CD4-positive, alpha-beta memory T cell (primary cell): ENCODE measurements at regions not wholly inside any gene's neighbourhood (a gene's known extent, or its start where the extent isn't known, plus 50 kb on each side); places are given as distances from the start of the nearest gene placed in this dataset.

Experiments
- CTCF ChIA-PET: fragments of 350-600 bp; sonication (Branson Sonifier 250); formaldehyde crosslinking; loops from one replicate; lab custom pipeline; 2021; ENCODE audit warnings: inconsistent platforms; ENCODE audit not compliant: partially characterized antibody; lab: Charles Lee
- POLR2A ChIA-PET: fragments of 350-600 bp; sonication (Branson Sonifier 250); formaldehyde crosslinking; loops from one replicate; lab custom pipeline; 2021; ENCODE audit not compliant: partially characterized antibody; lab: Charles Lee
- DNase-seq, 5 donors: peaks; one replicate each; pipeline versions ENCODE4 v3.0.0 to v3.0.0-alpha.2; 2020 to 2022; ENCODE audit warnings: mixed read lengths in 1 of 5
- H3K27ac ChIP-seq: one replicate; pipeline ENCODE4 v1.7.0; 2013; ENCODE audit warnings: low read depth, low read length
- H3K27me3 ChIP-seq: 2 replicates; pipeline ENCODE4 v1.7.0; 2013; ENCODE audit warnings: mild to moderate bottlenecking, low read length, moderate library complexity; ENCODE audit not compliant: insufficient read depth
- H3K36me3 ChIP-seq: 2 replicates; pipeline ENCODE4 v1.7.0; 2013; ENCODE audit warnings: mild to moderate bottlenecking, low read length, moderate library complexity; ENCODE audit not compliant: insufficient read depth
- H3K4me1 ChIP-seq: 2 replicates; pipeline ENCODE4 v1.7.0; 2013; ENCODE audit warnings: mild to moderate bottlenecking, low read length, moderate library complexity; ENCODE audit not compliant: insufficient read depth
- H3K4me3 ChIP-seq, 2 donors: one replicate each; pipeline ENCODE4 v1.7.0; 2013; ENCODE audit warnings: low read length in 2 of 2, mild to moderate bottlenecking in 1 of 2
- H3K9me3 ChIP-seq, 2 donors: one replicate each; pipeline ENCODE4 v1.7.0; 2013; ENCODE audit warnings: low read length in 2 of 2, control low read depth in 1 of 2; ENCODE audit not compliant: control insufficient read depth in 1 of 2
- H3K27ac Mint-ChIP-seq, 7 donors: one replicate each; pipeline ENCODE4 v1.8.0; 2020 to 2021; ENCODE audit warnings: mixed read lengths in 7 of 7, mild to moderate bottlenecking in 6 of 7, inconsistent platforms in 3 of 7, moderate library complexity in 3 of 7
- H3K27me3 Mint-ChIP-seq, 2 donors: one replicate each; pipeline ENCODE4 v1.8.0; 2020 to 2021; ENCODE audit warnings: mixed read lengths in 2 of 2
- H3K36me3 Mint-ChIP-seq, 2 donors: one replicate each; pipeline ENCODE4 v1.8.0; 2020 to 2021; ENCODE audit warnings: mixed read lengths in 2 of 2, inconsistent platforms in 1 of 2, mild to moderate bottlenecking in 1 of 2
- H3K4me1 Mint-ChIP-seq, 4 donors: one replicate each; pipeline ENCODE4 v1.8.0; 2020 to 2021; ENCODE audit warnings: mixed read lengths in 4 of 4, mild to moderate bottlenecking in 1 of 4
- H3K4me3 Mint-ChIP-seq, 8 donors: one replicate each; pipeline ENCODE4 v1.8.0; 2020 to 2021; ENCODE audit warnings: mixed read lengths in 8 of 8, mild to moderate bottlenecking in 7 of 8, moderate library complexity in 6 of 8, inconsistent platforms in 3 of 8
- H3K9me3 Mint-ChIP-seq, 8 donors: one replicate each; pipeline ENCODE4 v1.8.0; 2020 to 2021; ENCODE audit warnings: mixed read lengths in 8 of 8, mild to moderate bottlenecking in 5 of 8, inconsistent platforms in 3 of 8, moderate library complexity in 1 of 8
- intact Hi-C: fragments of 100-400 bp; cut with micrococcal nuclease; formaldehyde crosslinking; loops from one replicate; pipeline ENCODE4 v1.15.1; 2023

GRCh38 chr18:61019338-61020301 lies 313.6 kb upstream of the CDH20 start:
- intact Hi-C loops = no loop called here
- H3K27me3 ChIP-seq = no peaks in the 10 kb centered on the region
- CTCF ChIA-PET = no interaction called here

DNA sequence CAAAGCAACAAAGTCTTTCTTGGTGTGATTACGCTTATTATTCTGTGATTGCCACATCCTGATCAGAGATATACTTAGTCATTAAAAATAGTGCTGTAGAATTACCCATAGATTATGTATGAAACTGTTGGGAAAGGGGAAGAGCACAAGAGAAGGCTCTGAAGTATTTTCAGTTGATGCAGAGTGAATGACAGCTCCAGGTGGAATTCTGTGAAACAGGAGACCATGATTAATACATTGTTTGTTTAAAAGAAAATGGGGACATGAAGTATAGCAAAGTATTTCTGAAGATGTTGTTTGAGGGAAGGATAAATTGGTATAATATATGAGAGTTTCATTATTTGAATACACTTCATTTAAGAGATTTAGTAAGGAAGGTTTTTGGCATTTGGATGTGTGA lies 307.6 kb upstream of the CDH20 start:
- intact Hi-C loops = no loop called here
- no peak overlapping the region for H3K4me3 ChIP-seq
- no peak overlapping the region for H3K27ac ChIP-seq
- H3K4me3 Mint-ChIP-seq = no peak overlapping the region
- no peaks in the 10 kb centered on the region for H3K27me3 ChIP-seq
- H3K4me1 ChIP-seq = no peaks in the 10 kb centered on the region
- no peaks in the 10 kb centered on the region for H3K36me3 ChIP-seq
- peaks cover 0 to 3% of the 10 kb centered on the region in 2 donors for H3K9me3 ChIP-seq
- peaks cover 5 to 22% (median 9%) of the 10 kb centered on the region in 8 donors for H3K9me3 Mint-ChIP-seq
- no peak for DNase-seq
- no peaks in the 10 kb centered on the region for H3K4me1 Mint-ChIP-seq
- H3K27me3 Mint-ChIP-seq = no peaks in the 10 kb centered on the region
- POLR2A ChIA-PET = no interaction called here
- H3K36me3 Mint-ChIP-seq = no peaks in the 10 kb centered on the region
- CTCF ChIA-PET = no interaction called here
- no peak overlapping the region for H3K27ac Mint-ChIP-seq

More at GRCh38 chr18:61019338-61020301, 313.6 kb upstream of the CDH20 start:
- H3K4me1 ChIP-seq = no peaks in the 10 kb centered on the region
- no peak overlapping the region for H3K4me3 Mint-ChIP-seq
- peaks cover 4 to 31% (median 10%) of the 10 kb centered on the region in 8 donors for H3K9me3 Mint-ChIP-seq
- no peak overlapping the region for H3K27ac Mint-ChIP-seq
- H3K27ac ChIP-seq = no peak overlapping the region
- H3K36me3 Mint-ChIP-seq = no peaks in the 10 kb centered on the region
- POLR2A ChIA-PET = no interaction called here
- no peaks in the 10 kb centered on the region for H3K4me1 Mint-ChIP-seq
- DNase-seq = no peak
- H3K4me3 ChIP-seq = no peak overlapping the region
- H3K9me3 ChIP-seq = peaks cover 0 to 3% of the 10 kb centered on the region in 2 donors
- H3K27me3 Mint-ChIP-seq = no peaks in the 10 kb centered on the region
- H3K36me3 ChIP-seq = no peaks in the 10 kb centered on the region

DNA sequence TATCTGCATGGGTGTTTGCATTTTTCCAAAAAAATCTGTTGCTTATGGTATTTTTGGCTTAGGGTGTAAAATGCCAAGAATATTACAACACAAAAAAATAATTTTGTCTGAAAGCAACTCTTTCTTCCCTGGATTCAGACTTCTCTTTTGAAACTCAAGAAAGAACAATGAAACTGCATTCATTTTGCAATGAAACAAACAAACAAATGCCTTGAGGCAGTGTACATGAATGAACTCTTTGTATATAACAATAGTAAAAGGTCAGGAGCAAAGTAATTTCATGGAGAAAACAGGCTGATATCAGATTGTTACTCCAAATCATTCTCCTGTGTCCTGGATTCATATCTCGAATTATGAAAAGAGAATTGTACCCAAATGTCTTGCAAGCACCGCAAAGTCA lies 301.6 kb upstream of the CDH20 start:
- POLR2A ChIA-PET = no interaction called here
- CTCF ChIA-PET = no interaction called here

GRCh38 chr18:61034580-61034979 lies 298.6 kb upstream of the CDH20 start:
- no peak overlapping the region for H3K27ac Mint-ChIP-seq
- Histone ChIP-seq H3K27ac (no peak overlapping the region), H3K9me3 (no peaks in the 10 kb centered on the region), H3K4me3 (no peak overlapping the region), H3K36me3 (no peaks in the 10 kb centered on the region), H3K27me3 (no peaks in the 10 kb centered on the region), H3K4me1 (no peaks in the 10 kb centered on the region)
- no peak overlapping the region for H3K4me3 Mint-ChIP-seq
- H3K36me3 Mint-ChIP-seq = no peaks in the 10 kb centered on the region
- H3K9me3 Mint-ChIP-seq = peaks cover 0 to 8% (median 3%) of the 10 kb centered on the region in 8 donors
- CTCF ChIA-PET = no interaction called here
- DNase-seq = no peak
- no peaks in the 10 kb centered on the region for H3K27me3 Mint-ChIP-seq
- POLR2A ChIA-PET = no interaction called here
- intact Hi-C loops = no loop called here
- no peaks in the 10 kb centered on the region for H3K4me1 Mint-ChIP-seq

More for the DNA sequence above, 301.6 kb upstream of the CDH20 start:
- Mint-ChIP-seq H3K9me3 (peaks cover 0 to 8% (median 3%) of the 10 kb centered on the region in 8 donors), H3K4me1 (no peaks in the 10 kb centered on the region), H3K36me3 (no peaks in the 10 kb centered on the region), H3K27ac (no peak overlapping the region), H3K4me3 (no peak overlapping the region), H3K27me3 (no peaks in the 10 kb centered on the region)
- H3K27me3 ChIP-seq = no peaks in the 10 kb centered on the region
- intact Hi-C loops = no loop called here
- H3K4me1 ChIP-seq = no peaks in the 10 kb centered on the region
- H3K27ac ChIP-seq = no peak overlapping the region
- no peaks in the 10 kb centered on the region for H3K36me3 ChIP-seq
- no peak overlapping the region for H3K4me3 ChIP-seq
- H3K9me3 ChIP-seq = no peaks in the 10 kb centered on the region
- DNase-seq = no peak

DNA sequence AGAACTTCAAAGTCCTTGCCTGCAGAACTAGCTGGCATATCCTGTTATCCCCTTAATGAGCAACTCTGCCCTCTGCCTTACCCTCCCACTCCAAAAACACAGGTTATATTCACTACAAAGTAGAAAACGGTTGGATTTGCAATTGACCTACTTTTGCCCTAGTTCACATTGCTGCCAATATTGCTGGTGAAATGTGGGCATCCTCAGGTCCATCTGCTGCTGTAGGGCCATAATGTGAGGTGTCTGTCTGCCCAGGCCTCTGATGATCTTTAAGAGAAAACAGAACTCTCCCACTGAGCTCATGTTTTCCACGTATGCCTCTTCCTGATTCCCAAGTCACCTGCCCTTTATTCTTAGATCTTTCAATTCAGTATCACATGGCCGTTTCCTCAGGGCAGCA lies 294.0 kb upstream of the CDH20 start:
- H3K4me3 Mint-ChIP-seq = no peak overlapping the region
- H3K9me3 Mint-ChIP-seq = peaks cover 0 to 6% (median 0%) of the 10 kb centered on the region in 8 donors
- Histone ChIP-seq H3K36me3 (no peaks in the 10 kb centered on the region), H3K27me3 (no peaks in the 10 kb centered on the region), H3K4me1 (no peaks in the 10 kb centered on the region), H3K9me3 (no peaks in the 10 kb centered on the region), H3K27ac (no peak overlapping the region), H3K4me3 (no peak overlapping the region)
- H3K36me3 Mint-ChIP-seq = no peaks in the 10 kb centered on the region
- CTCF ChIA-PET = no interaction called here
- no peak for DNase-seq
- no peaks in the 10 kb centered on the region for H3K27me3 Mint-ChIP-seq
- H3K27ac Mint-ChIP-seq = no peak overlapping the region
- intact Hi-C loops = no loop called here
- H3K4me1 Mint-ChIP-seq = no peaks in the 10 kb centered on the region
- POLR2A ChIA-PET = no interaction called here

DNA sequence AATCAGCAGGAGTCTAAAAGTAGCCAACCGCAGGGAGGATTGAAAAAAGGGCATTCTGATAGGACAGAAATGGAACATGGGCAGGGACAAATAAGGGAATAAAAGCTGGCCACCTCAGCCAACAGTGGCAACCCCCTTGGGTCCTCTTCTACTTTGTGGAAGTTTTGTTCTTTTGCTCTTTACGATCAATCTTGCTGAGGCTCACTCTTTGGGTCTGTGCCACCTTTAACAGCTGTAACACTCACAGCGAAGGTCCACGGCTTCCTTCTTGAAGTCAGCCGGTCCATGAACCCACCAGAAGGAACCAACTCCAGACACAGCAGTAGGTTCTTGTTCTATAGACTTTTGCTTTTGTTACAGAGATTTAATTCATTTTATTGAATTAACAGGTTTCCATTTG lies 285.4 kb upstream of the CDH20 start:
- Mint-ChIP-seq H3K4me1 (no peaks in the 10 kb centered on the region), H3K27me3 (no peaks in the 10 kb centered on the region)

DNA sequence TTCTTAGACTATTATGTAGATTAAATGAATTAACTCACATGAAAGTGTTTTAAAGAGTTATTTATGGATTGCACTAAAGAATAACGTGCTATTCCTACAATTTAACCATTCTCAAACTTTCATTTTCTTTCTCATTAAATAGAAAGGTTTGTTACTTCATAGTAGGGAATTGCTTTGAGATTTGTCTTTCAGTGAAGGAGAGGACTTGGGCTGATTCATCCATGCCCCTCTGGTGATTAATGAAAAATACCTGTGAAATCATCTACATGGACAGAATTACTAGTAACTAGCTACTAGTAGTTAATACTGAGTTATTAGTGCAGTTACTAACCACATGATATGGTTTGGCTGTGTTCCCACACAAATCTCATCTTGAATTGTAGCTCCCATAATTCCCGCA lies 275.8 kb upstream of the CDH20 start:
- ChIA-PET CTCF (no interaction called here), POLR2A (no interaction called here)
- Mint-ChIP-seq H3K36me3 (no peaks in the 10 kb centered on the region), H3K4me3 (no peak overlapping the region), H3K9me3 (peaks cover 0 to 6% (median 4%) of the 10 kb centered on the region in 8 donors), H3K27ac (no peak overlapping the region), H3K4me1 (no peaks in the 10 kb centered on the region), H3K27me3 (no peaks in the 10 kb centered on the region)
- Histone ChIP-seq H3K4me1 (no peaks in the 10 kb centered on the region), H3K36me3 (no peaks in the 10 kb centered on the region), H3K4me3 (no peak overlapping the region), H3K27ac (no peak overlapping the region), H3K9me3 (no peaks in the 10 kb centered on the region), H3K27me3 (no peaks in the 10 kb centered on the region)
- intact Hi-C loops = no loop called here
- no peak for DNase-seq

More for the DNA sequence above, 285.4 kb upstream of the CDH20 start:
- Histone ChIP-seq H3K4me3 (no peak overlapping the region), H3K9me3 (no peaks in the 10 kb centered on the region), H3K27ac (no peak overlapping the region), H3K36me3 (no peaks in the 10 kb centered on the region), H3K27me3 (no peaks in the 10 kb centered on the region), H3K4me1 (no peaks in the 10 kb centered on the region)
- intact Hi-C loops = no loop called here
- CTCF ChIA-PET = no interaction called here
- POLR2A ChIA-PET = no interaction called here
- Mint-ChIP-seq H3K4me3 (no peak overlapping the region), H3K27ac (no peak overlapping the region), H3K36me3 (no peaks in the 10 kb centered on the region), H3K9me3 (peaks cover 0 to 15% (median 11%) of the 10 kb centered on the region in 8 donors)
- DNase-seq = no peak
